PC-3 (cell line): ENCODE measurements at regions not wholly inside any gene's neighbourhood (a gene's known extent, or its start where the extent isn't known, plus 50 kb on each side); places are given as distances from the start of the nearest gene placed in this dataset.

Source experiments
- ATAC-seq: fragments of 200-7000 bp; cut with Tn5 transposase; 2 replicates; pipeline ENCODE4 v1.9.1; 2020; ENCODE audit warnings: mild to moderate bottlenecking, moderate library complexity
- BruUV-seq: library from RNA; stranded (reverse); fragments of 400-500 nt; replicated peaks from 2 replicates; lab custom pipeline; 2021; lab: Mats Ljungman, UMichigan
- CTCF ChIA-PET: fragments of 300-600 bp; sonication (Branson Sonifier 250); formaldehyde crosslinking; loops from one replicate; lab custom pipeline; 2022; ENCODE audit warnings: antibody characterized with exemption; lab: Charles Lee
- POLR2A ChIA-PET: fragments of 300-600 bp; sonication (Branson Sonifier 250); formaldehyde crosslinking; loops from one replicate; lab custom pipeline; 2022; ENCODE audit warnings: antibody characterized with exemption; ENCODE audit not compliant: unreplicated experiment; lab: Charles Lee
- DNase-seq: peaks from one replicate; pipeline ENCODE4 v3.0.0-alpha.2; 2015
- H2AFZ ChIP-seq: fragments of 300-600 bp; sonication (generic); 2 replicates; pipeline ENCODE4 v1.6.0; 2016; ENCODE audit warnings: antibody characterized with exemption, low read length
- H3F3A ChIP-seq: fragments of 300-600 bp; sonication (generic); one replicate; pipeline ENCODE4 v1.6.0; 2017; ENCODE audit warnings: antibody characterized with exemption, low read length, control low read depth, mild to moderate bottlenecking; ENCODE audit not compliant: unreplicated experiment
- H3K27ac ChIP-seq: fragments of 300-600 bp; sonication (generic); 2 replicates; pipeline ENCODE4 v1.5.1; 2016; ENCODE audit warnings: mild to moderate bottlenecking, low read length
- H3K27me3 ChIP-seq: fragments of 300-600 bp; sonication (generic); 2 replicates; pipeline ENCODE4 v1.6.1; 2016; ENCODE audit warnings: low read length, mixed read lengths
- H3K36me3 ChIP-seq: fragments of 300-600 bp; sonication (generic); 2 replicates; pipeline ENCODE4 v1.6.1; 2016; ENCODE audit warnings: low read depth, mixed run types, low read length, mixed read lengths
- H3K4me1 ChIP-seq: fragments of 300-600 bp; sonication (generic); 2 replicates; pipeline ENCODE4 v1.5.1; 2016; ENCODE audit warnings: low read length; ENCODE audit not compliant: insufficient read depth
- H3K4me2 ChIP-seq: fragments of 300-600 bp; sonication (generic); 2 replicates; pipeline ENCODE4 v1.6.0; 2016; ENCODE audit warnings: low read length
- H3K4me3 ChIP-seq: fragments of 300-600 bp; sonication (generic); 2 replicates; pipeline ENCODE4 v1.5.1; 2016; ENCODE audit warnings: mild to moderate bottlenecking, low read length, mixed read lengths
- H3K79me2 ChIP-seq: fragments of 300-600 bp; sonication (generic); 2 replicates; pipeline ENCODE4 v1.6.1; 2017; ENCODE audit warnings: low read length, mixed read lengths
- H3K9ac ChIP-seq: fragments of 300-600 bp; sonication (generic); 2 replicates; pipeline ENCODE4 v1.6.0; 2016; ENCODE audit warnings: mild to moderate bottlenecking, low read length
- H3K9me2 ChIP-seq: fragments of 300-600 bp; sonication (generic); replicated peaks from 2 replicates; pipeline ENCODE4 v1.6.1; 2016; ENCODE audit warnings: mixed run types, low read length, mixed read lengths
- H3K9me3 ChIP-seq: fragments of 300-600 bp; sonication (generic); 2 replicates; pipeline ENCODE4 v1.6.1; 2016; ENCODE audit warnings: low read length, mixed read lengths
- H4K20me1 ChIP-seq: fragments of 300-600 bp; sonication (generic); 2 replicates; pipeline ENCODE4 v1.6.1; 2016; ENCODE audit warnings: low read length, mixed read lengths
- EZH2 ChIP-seq: fragments of 300-600 bp; sonication (generic); IDR thresholded peaks from one replicate; pipeline ENCODE4 v1.6.1; 2017; ENCODE audit warnings: antibody characterized with exemption, mild to moderate bottlenecking, low read length; ENCODE audit not compliant: unreplicated experiment
- EZH2phosphoT487 ChIP-seq: fragments of 300-600 bp; sonication (generic); IDR thresholded peaks from 2 replicates; pipeline ENCODE4 v1.6.1; 2018; ENCODE audit warnings: mild to moderate bottlenecking, antibody characterized with exemption, low read length, borderline replicate concordance
- intact Hi-C: fragments of 100-400 bp; cut with micrococcal nuclease; formaldehyde crosslinking; loops from 2 replicates; pipeline ENCODE4 v1.9.0; 2023
- TF ChIP-seq, protein P1 (sequence below): fragments of 300-600 bp; sonication (generic); conservative IDR thresholded peaks from 2 replicates; pipeline ENCODE4 v1.5.1; 2017; ENCODE audit warnings: antibody characterized with exemption, low read depth, mild to moderate bottlenecking, low read length

- H2AFZ ChIP-seq, result no peak overlapping the region
- DNase-seq (no peak), ATAC-seq (no peak)
- no peaks in the 10 kb centered on the region for H3K9me3 ChIP-seq
- no TSS peak for BruUV-seq
- no peaks in the 10 kb centered on the region for H3F3A ChIP-seq
- intact Hi-C loops, result no loop called here
- no peak overlapping the region for H3K9ac ChIP-seq
- H3K4me2 ChIP-seq, result no peak overlapping the region
- no peak overlapping the region for H3K27ac ChIP-seq
- no peaks in the 10 kb centered on the region for H4K20me1 ChIP-seq
- H3K4me1 ChIP-seq, result no peaks in the 10 kb centered on the region
- no peaks in the 10 kb centered on the region for H3K79me2 ChIP-seq
- POLR2A ChIA-PET, result no interaction called here
- no peaks in the 10 kb centered on the region for H3K9me2 ChIP-seq
- CTCF ChIA-PET, result no interaction called here
- no peaks in the 10 kb centered on the region for H3K36me3 ChIP-seq
- no peaks in the 10 kb centered on the region for H3K27me3 ChIP-seq
- H3K4me3 ChIP-seq, result no peak overlapping the region
- TF ChIP-seq, protein P1, sequence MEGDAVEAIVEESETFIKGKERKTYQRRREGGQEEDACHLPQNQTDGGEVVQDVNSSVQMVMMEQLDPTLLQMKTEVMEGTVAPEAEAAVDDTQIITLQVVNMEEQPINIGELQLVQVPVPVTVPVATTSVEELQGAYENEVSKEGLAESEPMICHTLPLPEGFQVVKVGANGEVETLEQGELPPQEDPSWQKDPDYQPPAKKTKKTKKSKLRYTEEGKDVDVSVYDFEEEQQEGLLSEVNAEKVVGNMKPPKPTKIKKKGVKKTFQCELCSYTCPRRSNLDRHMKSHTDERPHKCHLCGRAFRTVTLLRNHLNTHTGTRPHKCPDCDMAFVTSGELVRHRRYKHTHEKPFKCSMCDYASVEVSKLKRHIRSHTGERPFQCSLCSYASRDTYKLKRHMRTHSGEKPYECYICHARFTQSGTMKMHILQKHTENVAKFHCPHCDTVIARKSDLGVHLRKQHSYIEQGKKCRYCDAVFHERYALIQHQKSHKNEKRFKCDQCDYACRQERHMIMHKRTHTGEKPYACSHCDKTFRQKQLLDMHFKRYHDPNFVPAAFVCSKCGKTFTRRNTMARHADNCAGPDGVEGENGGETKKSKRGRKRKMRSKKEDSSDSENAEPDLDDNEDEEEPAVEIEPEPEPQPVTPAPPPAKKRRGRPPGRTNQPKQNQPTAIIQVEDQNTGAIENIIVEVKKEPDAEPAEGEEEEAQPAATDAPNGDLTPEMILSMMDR, result no peak
- TF ChIP-seq EZH2 (no peak), EZH2phosphoT487 (no peak)
Measured at GRCh38 chr4:126441173-126442035, 1126.6 kb downstream of the FAT4 start.

DNA sequence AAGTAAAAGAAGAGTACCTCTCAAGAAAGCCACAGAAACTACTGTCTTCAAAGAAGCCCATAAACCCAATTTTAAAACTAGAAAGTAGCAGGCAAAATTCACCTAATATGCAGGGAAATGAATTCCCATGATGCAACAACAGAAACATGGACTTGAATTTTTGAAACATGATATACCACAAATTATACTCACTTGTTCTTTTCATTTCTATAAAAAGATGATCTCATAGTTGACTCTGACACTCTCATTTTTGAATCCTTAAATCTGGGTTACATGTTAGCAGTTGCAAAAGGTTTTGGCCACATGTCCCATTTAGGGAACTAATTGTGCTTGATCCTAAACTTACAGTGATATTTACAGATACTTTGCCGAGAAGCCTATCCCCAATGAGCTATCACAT, 1130.8 kb downstream of the FAT4 start:
- Histone ChIP-seq H3K4me1 (no peaks in the 10 kb centered on the region), H3K4me3 (no peak overlapping the region), H4K20me1 (no peaks in the 10 kb centered on the region), H3K36me3 (no peaks in the 10 kb centered on the region), H3K9me2 (no peaks in the 10 kb centered on the region), H3K9ac (no peak overlapping the region), H3K27me3 (no peaks in the 10 kb centered on the region), H3K27ac (no peak overlapping the region), H3K79me2 (no peaks in the 10 kb centered on the region), H3F3A (no peaks in the 10 kb centered on the region), H2AFZ (no peak overlapping the region), H3K9me3 (no peaks in the 10 kb centered on the region), H3K4me2 (no peak overlapping the region)
- DNase-seq (no peak), ATAC-seq (no peak)
- TF ChIP-seq, protein P1, result no peak
- TF ChIP-seq EZH2phosphoT487, result no peak
- no peak for TF ChIP-seq EZH2
- ChIA-PET POLR2A (no interaction called here), CTCF (no interaction called here)
- no TSS peak for BruUV-seq
- intact Hi-C loops, result no loop called here

DNA sequence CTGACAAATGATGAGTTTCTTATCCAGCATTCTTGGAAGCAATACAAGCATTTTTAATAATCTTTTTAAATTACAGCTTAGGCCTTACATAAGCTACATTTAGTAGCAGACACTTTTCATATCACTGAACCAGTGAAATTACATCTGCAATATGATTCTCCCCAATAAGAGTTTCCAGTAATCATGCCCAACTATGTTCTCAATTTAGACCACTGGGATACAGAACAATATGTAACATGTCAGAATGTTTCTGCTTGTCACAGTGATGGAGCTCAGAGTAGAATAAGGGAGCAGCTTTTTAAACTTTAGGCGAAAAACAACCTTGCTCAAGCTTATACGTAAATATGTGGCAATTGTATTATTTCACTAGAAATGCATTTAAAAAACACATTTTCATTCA, 1132.2 kb downstream of the FAT4 start:
- Histone ChIP-seq H2AFZ (no peak overlapping the region), H3K9me2 (no peaks in the 10 kb centered on the region), H3K4me1 (no peaks in the 10 kb centered on the region), H4K20me1 (no peaks in the 10 kb centered on the region), H3K27me3 (no peaks in the 10 kb centered on the region), H3K36me3 (no peaks in the 10 kb centered on the region), H3K9me3 (no peaks in the 10 kb centered on the region), H3K27ac (no peak overlapping the region), H3K4me2 (no peak overlapping the region), H3K4me3 (no peak overlapping the region), H3K9ac (no peak overlapping the region), H3K79me2 (no peaks in the 10 kb centered on the region), H3F3A (no peaks in the 10 kb centered on the region)
- CTCF ChIA-PET, result no interaction called here
- POLR2A ChIA-PET, result no interaction called here
- intact Hi-C loops, result no loop called here
- ATAC-seq (no peak), DNase-seq (no peak)
- TF ChIP-seq, protein P1, result no peak
- TF ChIP-seq EZH2phosphoT487, result no peak
- TF ChIP-seq EZH2, result no peak
- BruUV-seq, result no TSS peak
